Mesendoderm (in vitro differentiated cells): ENCODE measurements at regions not wholly inside any gene's neighbourhood (a gene's known extent, or its start where the extent isn't known, plus 50 kb on each side); places are given as distances from the start of the nearest gene placed in this dataset.

ENCODE experiments used
- DNase-seq: peaks from one replicate; pipeline ENCODE4 v3.0.0; 2013
- H2AK5ac ChIP-seq: 2 replicates; pipeline ENCODE4 v1.6.1; 2013; ENCODE audit warnings: low read length, inconsistent platforms
- H2BK120ac ChIP-seq: 2 replicates; pipeline ENCODE4 v1.6.1; 2013; ENCODE audit warnings: low read depth, mild to moderate bottlenecking, low read length, moderate library complexity, mixed read lengths
- H2BK15ac ChIP-seq: replicated peaks from 2 replicates; pipeline ENCODE4 v1.6.1; 2013; ENCODE audit warnings: low read depth, mild to moderate bottlenecking, moderate library complexity
- H2BK5ac ChIP-seq: 2 replicates; pipeline ENCODE4 v1.6.1; 2013; ENCODE audit warnings: low read length, inconsistent platforms
- H3K18ac ChIP-seq: 2 replicates; pipeline ENCODE4 v1.6.1; 2013; ENCODE audit warnings: mild to moderate bottlenecking, low read length, mixed read lengths
- H3K23ac ChIP-seq: one replicate; pipeline ENCODE4 v1.6.1; 2013; ENCODE audit warnings: low read length
- H3K27ac ChIP-seq: 2 replicates; pipeline ENCODE4 v1.5.1; 2013; ENCODE audit warnings: low read depth, mild to moderate bottlenecking, inconsistent platforms, low read length, moderate library complexity
- H3K27me3 ChIP-seq: 2 replicates; pipeline ENCODE4 v1.6.1; 2013; ENCODE audit warnings: low read length, control low read depth, mild to moderate bottlenecking, inconsistent platforms; ENCODE audit not compliant: insufficient read depth, poor library complexity
- H3K36me3 ChIP-seq: 2 replicates; pipeline ENCODE4 v1.6.1; 2013; ENCODE audit warnings: low read length, inconsistent platforms; ENCODE audit not compliant: control insufficient read depth, insufficient read depth
- H3K4ac ChIP-seq: one replicate; pipeline ENCODE4 v1.6.1; 2013; ENCODE audit warnings: low read depth, mild to moderate bottlenecking, low read length, moderate library complexity
- H3K4me1 ChIP-seq: 2 replicates; pipeline ENCODE4 v1.6.1; 2013; ENCODE audit warnings: low read depth, low read length, inconsistent platforms; ENCODE audit not compliant: control insufficient read depth
- H3K4me2 ChIP-seq: 2 replicates; pipeline ENCODE4 v1.6.1; 2013; ENCODE audit warnings: low read length
- H3K4me3 ChIP-seq: 2 replicates; pipeline ENCODE4 v1.5.1; 2013; ENCODE audit warnings: mild to moderate bottlenecking, low read length
- H3K56ac ChIP-seq: one replicate; pipeline ENCODE4 v1.6.1; 2013; ENCODE audit warnings: low read length
- H3K79me1 ChIP-seq: 2 replicates; pipeline ENCODE4 v1.6.1; 2013; ENCODE audit warnings: low read length, inconsistent platforms
- H3K79me2 ChIP-seq: 2 replicates; pipeline ENCODE4 v1.6.1; 2013; ENCODE audit warnings: mild to moderate bottlenecking, low read length; ENCODE audit not compliant: control insufficient read depth, insufficient read depth
- H3K9ac ChIP-seq: 2 replicates; pipeline ENCODE4 v1.6.1; 2013; ENCODE audit warnings: low read length, inconsistent platforms
- H4K5ac ChIP-seq: one replicate; pipeline ENCODE4 v1.6.1; 2013; ENCODE audit warnings: low read length
- H4K8ac ChIP-seq: one replicate; pipeline ENCODE4 v1.6.1; 2013; ENCODE audit warnings: low read depth, mild to moderate bottlenecking, control low read depth, low read length, moderate library complexity
- WGBS: extraction: QIAGEN DNeasy Blood & Tissue Kit; methylation state at CpG from one replicate; pipeline ENCODE4 v1.1.7; 2013; ENCODE audit warnings: low lambda C conversion rate, missing lambda C conversion rate; ENCODE audit not compliant: insufficient coverage; ENCODE audit errors: extremely low coverage; 5-methylcytosine and 5-hydroxymethylcytosine counted together

- H4K5ac ChIP-seq = no peak overlapping the region
- H3K4ac ChIP-seq = no peak overlapping the region
- no peak overlapping the region for H3K9ac ChIP-seq
- H3K36me3 ChIP-seq = no peaks in the 10 kb centered on the region
- H2BK120ac ChIP-seq = no peak overlapping the region
- DNase-seq = peak; percentile 53
- H3K18ac ChIP-seq = no peak overlapping the region
- no CpG with 5 or more reads among the region's 7 CpGs for WGBS
- H3K56ac ChIP-seq = no peak overlapping the region
- no peak overlapping the region for H4K8ac ChIP-seq
- H3K23ac ChIP-seq = no peak overlapping the region
- no peaks in the 10 kb centered on the region for H3K27me3 ChIP-seq
- H3K4me1 ChIP-seq = no peaks in the 10 kb centered on the region
- H3K79me2 ChIP-seq = no peaks in the 10 kb centered on the region
- H3K27ac ChIP-seq = no peak overlapping the region
- H3K79me1 ChIP-seq = no peaks in the 10 kb centered on the region
- no peak overlapping the region for H2AK5ac ChIP-seq
- no peak overlapping the region for H2BK15ac ChIP-seq
- H3K4me3 ChIP-seq = no peak overlapping the region
- H2BK5ac ChIP-seq = no peak overlapping the region
- H3K4me2 ChIP-seq = no peak overlapping the region
These were observed 361.1 kb downstream of the TGFB2 start for GRCh38 chr1:218705911-218706893.

GRCh38 chr1:218711001-218711400 is 365.9 kb downstream of the TGFB2 start:
- no peak overlapping the region for H3K18ac ChIP-seq
- no CpG with 5 or more reads among the region's 1 CpG for WGBS
- DNase-seq = no peak
- no peak overlapping the region for H3K9ac ChIP-seq
- H2BK5ac ChIP-seq = no peak overlapping the region
- H3K4me2 ChIP-seq = no peak overlapping the region
- H3K79me1 ChIP-seq = no peaks in the 10 kb centered on the region
- H3K23ac ChIP-seq = no peak overlapping the region
- no peak overlapping the region for H4K5ac ChIP-seq
- no peaks in the 10 kb centered on the region for H3K36me3 ChIP-seq
- H3K56ac ChIP-seq = no peak overlapping the region
- H2BK120ac ChIP-seq = no peak overlapping the region
- no peaks in the 10 kb centered on the region for H3K27me3 ChIP-seq
- H2BK15ac ChIP-seq = no peak overlapping the region
- H3K27ac ChIP-seq = no peak overlapping the region
- H3K4me1 ChIP-seq = no peaks in the 10 kb centered on the region
- no peak overlapping the region for H3K4me3 ChIP-seq
- no peak overlapping the region for H2AK5ac ChIP-seq
- no peak overlapping the region for H3K4ac ChIP-seq
- H4K8ac ChIP-seq = no peak overlapping the region
- H3K79me2 ChIP-seq = no peaks in the 10 kb centered on the region

DNA sequence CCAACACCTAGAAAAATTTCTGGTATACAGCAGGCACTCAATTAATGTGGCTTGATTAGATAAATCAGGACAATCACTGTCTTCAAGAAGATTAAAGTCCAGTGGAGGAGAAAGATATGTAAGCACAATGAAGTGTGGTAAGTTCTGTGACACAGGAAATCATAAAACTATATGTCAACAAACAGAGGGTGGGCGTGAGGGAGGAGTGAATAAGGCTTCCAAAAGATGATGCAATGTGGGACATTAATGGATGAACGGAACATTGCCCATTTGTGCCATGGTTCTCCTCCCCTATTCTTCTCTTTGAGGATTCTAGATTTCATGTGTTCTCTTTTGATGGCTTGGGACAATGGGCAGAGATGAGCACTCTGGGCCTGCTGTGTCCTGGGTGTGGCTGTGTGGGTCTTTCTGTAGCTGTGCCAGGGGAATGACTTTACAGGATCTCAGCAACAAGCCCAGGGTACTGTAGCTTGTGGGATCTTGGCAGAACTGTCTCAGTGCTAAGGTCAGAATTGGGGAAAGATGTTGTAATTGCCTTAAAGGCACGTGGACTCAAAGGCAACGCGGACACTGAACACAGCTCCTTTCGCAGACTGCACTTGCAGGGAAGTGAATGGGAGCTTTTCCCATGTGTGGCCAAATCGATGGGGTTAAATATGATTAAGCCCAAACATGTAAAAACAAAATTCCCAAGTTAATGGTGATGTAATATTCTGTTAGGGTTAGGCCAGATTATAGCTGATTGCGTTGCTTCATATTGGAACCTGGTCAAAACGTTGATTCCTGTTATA is 366.9 kb downstream of the TGFB2 start:
- no CpG with 5 or more reads among the region's 9 CpGs for WGBS
- no peak overlapping the region for H2BK5ac ChIP-seq
- no peak overlapping the region for H3K18ac ChIP-seq
- no peaks in the 10 kb centered on the region for H3K79me2 ChIP-seq
- H3K27ac ChIP-seq = no peak overlapping the region
- no peak overlapping the region for H4K5ac ChIP-seq
- no peak overlapping the region for H2BK15ac ChIP-seq
- no peak overlapping the region for H4K8ac ChIP-seq
- no peaks in the 10 kb centered on the region for H3K4me1 ChIP-seq
- no peak overlapping the region for H2BK120ac ChIP-seq
- H3K23ac ChIP-seq = no peak overlapping the region
- H3K4me2 ChIP-seq = no peak overlapping the region
- H3K36me3 ChIP-seq = no peaks in the 10 kb centered on the region
- H3K56ac ChIP-seq = no peak overlapping the region
- no peak overlapping the region for H3K4ac ChIP-seq
- H3K27me3 ChIP-seq = no peaks in the 10 kb centered on the region
- DNase-seq = no peak
- no peak overlapping the region for H2AK5ac ChIP-seq
- no peaks in the 10 kb centered on the region for H3K79me1 ChIP-seq
- H3K4me3 ChIP-seq = no peak overlapping the region
- H3K9ac ChIP-seq = no peak overlapping the region

DNA sequence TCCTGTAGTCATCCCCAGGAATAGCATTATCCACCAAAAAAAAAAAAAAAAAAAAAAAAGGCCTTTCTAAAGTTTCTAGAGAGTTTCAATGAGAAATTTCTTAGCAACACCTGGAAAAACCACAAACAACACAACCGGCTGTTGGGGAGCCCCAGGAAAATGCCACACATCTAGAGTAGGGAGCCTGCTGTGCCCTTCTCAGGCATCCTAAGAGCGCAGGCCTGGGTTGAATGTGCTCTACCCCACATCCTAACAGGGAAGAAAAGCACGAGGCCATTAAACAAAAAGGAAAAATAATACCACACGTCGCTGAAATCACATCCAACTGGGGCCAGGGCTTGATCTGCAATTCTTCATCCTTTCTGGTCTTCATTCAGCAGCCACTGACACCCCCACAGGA is 367.5 kb downstream of the TGFB2 start:
- Histone ChIP-seq H2AK5ac (no peak overlapping the region), H3K23ac (no peak overlapping the region), H3K27ac (no peak overlapping the region), H2BK15ac (no peak overlapping the region), H2BK120ac (no peak overlapping the region), H4K5ac (no peak overlapping the region), H4K8ac (no peak overlapping the region), H3K79me1 (no peaks in the 10 kb centered on the region), H2BK5ac (no peak overlapping the region), H3K9ac (no peak overlapping the region), H3K4me2 (no peak overlapping the region), H3K79me2 (no peaks in the 10 kb centered on the region), H3K27me3 (no peaks in the 10 kb centered on the region), H3K18ac (no peak overlapping the region), H3K4ac (no peak overlapping the region), H3K36me3 (no peaks in the 10 kb centered on the region), H3K4me3 (no peak overlapping the region), H3K4me1 (no peaks in the 10 kb centered on the region), H3K56ac (no peak overlapping the region)
- DNase-seq = no peak
- no CpG with 5 or more reads among the region's 5 CpGs for WGBS

- no peak overlapping the region for H2BK120ac ChIP-seq
- no peaks in the 10 kb centered on the region for H3K79me2 ChIP-seq
- no peak overlapping the region for H3K4ac ChIP-seq
- no peak overlapping the region for H3K23ac ChIP-seq
- H3K4me3 ChIP-seq = no peak overlapping the region
- no peaks in the 10 kb centered on the region for H3K36me3 ChIP-seq
- no peak overlapping the region for H3K56ac ChIP-seq
- no peak overlapping the region for H3K27ac ChIP-seq
- no peaks in the 10 kb centered on the region for H3K4me1 ChIP-seq
- H3K4me2 ChIP-seq = no peak overlapping the region
- no peak overlapping the region for H2AK5ac ChIP-seq
- no peak overlapping the region for H3K18ac ChIP-seq
- H2BK5ac ChIP-seq = no peak overlapping the region
- H4K8ac ChIP-seq = no peak overlapping the region
- H3K27me3 ChIP-seq = no peaks in the 10 kb centered on the region
- no peak overlapping the region for H4K5ac ChIP-seq
- no peak overlapping the region for H2BK15ac ChIP-seq
- no peaks in the 10 kb centered on the region for H3K79me1 ChIP-seq
- no CpG with 5 or more reads among the region's 3 CpGs for WGBS
- H3K9ac ChIP-seq = no peak overlapping the region
- no peak for DNase-seq
These were observed 371.0 kb downstream of the TGFB2 start for GRCh38 chr1:218715961-218716669.
